ENCODE measurements at regions not wholly inside any gene's neighbourhood (a gene's known extent, or its start where the extent isn't known, plus 50 kb on each side); places are given as distances from the start of the nearest gene placed in this dataset.

- H3K4me1 ChIP-seq (ENCODE audit: control insufficient read depth in 5 of 5, insufficient read depth in 5 of 5, low read length in 5 of 5): no peaks in the 10 kb centered on the region
- H3K4me3 ChIP-seq (ENCODE audit: low read depth in 1 of 5, low read length in 5 of 5): no peak overlapping the region
- no peaks in the 10 kb centered on the region for H3K27me3 ChIP-seq (ENCODE audit: control insufficient read depth in 5 of 5, insufficient read depth in 4 of 5, low read length in 5 of 5)
- H3K9me3 ChIP-seq (ENCODE audit: control insufficient read depth in 5 of 5, low read length in 5 of 5): peaks cover 0 to 6% (median 4%) of the 10 kb centered on the region in 5 donors
- H3K36me3 ChIP-seq (ENCODE audit: control insufficient read depth in 5 of 5, insufficient read depth in 5 of 5, low read length in 5 of 5): no peaks in the 10 kb centered on the region
- no peak overlapping the region for H3K27ac ChIP-seq (ENCODE audit: low read depth, low read length)
- no peak overlapping the region for H3K9ac ChIP-seq (ENCODE audit: low read length in 5 of 5)
Measured at GRCh38 chr4:11866391-11866790, 437.7 kb upstream of the HS3ST1 start.

DNA sequence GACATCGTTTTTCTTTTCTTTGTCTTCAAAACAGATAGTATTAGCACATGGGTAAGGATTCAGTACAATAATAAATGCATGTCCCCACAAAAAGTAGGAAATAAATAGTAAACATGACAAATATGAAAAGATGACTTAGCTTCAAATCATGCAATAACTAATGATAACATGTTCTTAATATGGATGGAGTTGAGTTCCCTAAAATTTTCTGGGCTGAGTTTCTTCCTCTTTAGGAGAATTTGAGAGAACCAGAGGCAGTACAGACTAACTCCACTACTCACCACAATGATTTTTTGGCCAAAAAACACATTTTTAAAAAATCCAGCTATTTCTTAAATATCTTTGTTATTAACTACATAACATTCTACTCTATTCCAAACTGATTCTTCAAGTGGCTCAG is 432.3 kb upstream of the HS3ST1 start:
- Histone ChIP-seq H3K9ac (ENCODE audit: low read length in 5 of 5) (no peak overlapping the region), H3K4me1 (ENCODE audit: control insufficient read depth in 5 of 5, insufficient read depth in 5 of 5, low read length in 5 of 5) (no peaks in the 10 kb centered on the region)

DNA sequence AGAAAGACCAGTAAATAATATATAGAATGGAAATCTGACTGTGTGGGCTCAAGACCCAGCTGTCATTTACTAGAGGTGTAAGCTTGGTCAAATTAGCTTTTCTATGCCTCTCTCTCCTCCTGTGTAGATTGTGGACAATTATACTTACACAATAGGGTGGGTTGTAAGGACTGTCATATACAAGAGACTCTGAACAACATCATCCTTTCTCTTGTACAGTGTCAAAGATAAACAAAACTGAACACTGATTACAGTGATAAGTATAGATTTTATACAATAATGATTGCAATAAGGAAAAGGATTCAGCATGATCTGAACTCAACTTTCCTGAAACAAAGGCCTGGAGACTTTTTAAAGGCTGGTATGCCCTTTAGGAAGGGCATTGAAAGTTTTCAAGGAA is 429.2 kb upstream of the HS3ST1 start:
- Histone ChIP-seq H3K27ac (ENCODE audit: low read depth, low read length) (no peak overlapping the region), H3K36me3 (ENCODE audit: control insufficient read depth in 5 of 5, insufficient read depth in 5 of 5, low read length in 5 of 5) (no peaks in the 10 kb centered on the region), H3K27me3 (ENCODE audit: control insufficient read depth in 5 of 5, insufficient read depth in 4 of 5, low read length in 5 of 5) (no peaks in the 10 kb centered on the region), H3K9me3 (ENCODE audit: control insufficient read depth in 5 of 5, low read length in 5 of 5) (peaks cover 0 to 7% (median 4%) of the 10 kb centered on the region in 5 donors), H3K9ac (ENCODE audit: low read length in 5 of 5) (no peak overlapping the region), H3K4me3 (ENCODE audit: low read depth in 1 of 5, low read length in 5 of 5) (no peak overlapping the region), H3K4me1 (ENCODE audit: control insufficient read depth in 5 of 5, insufficient read depth in 5 of 5, low read length in 5 of 5) (no peaks in the 10 kb centered on the region)

More for the DNA sequence above, 432.3 kb upstream of the HS3ST1 start:
- Histone ChIP-seq H3K9me3 (ENCODE audit: control insufficient read depth in 5 of 5, low read length in 5 of 5) (peaks cover 0 to 7% (median 4%) of the 10 kb centered on the region in 5 donors), H3K27me3 (ENCODE audit: control insufficient read depth in 5 of 5, insufficient read depth in 4 of 5, low read length in 5 of 5) (no peaks in the 10 kb centered on the region), H3K36me3 (ENCODE audit: control insufficient read depth in 5 of 5, insufficient read depth in 5 of 5, low read length in 5 of 5) (no peaks in the 10 kb centered on the region), H3K27ac (ENCODE audit: low read depth, low read length) (no peak overlapping the region), H3K4me3 (ENCODE audit: low read depth in 1 of 5, low read length in 5 of 5) (no peak overlapping the region)

DNA sequence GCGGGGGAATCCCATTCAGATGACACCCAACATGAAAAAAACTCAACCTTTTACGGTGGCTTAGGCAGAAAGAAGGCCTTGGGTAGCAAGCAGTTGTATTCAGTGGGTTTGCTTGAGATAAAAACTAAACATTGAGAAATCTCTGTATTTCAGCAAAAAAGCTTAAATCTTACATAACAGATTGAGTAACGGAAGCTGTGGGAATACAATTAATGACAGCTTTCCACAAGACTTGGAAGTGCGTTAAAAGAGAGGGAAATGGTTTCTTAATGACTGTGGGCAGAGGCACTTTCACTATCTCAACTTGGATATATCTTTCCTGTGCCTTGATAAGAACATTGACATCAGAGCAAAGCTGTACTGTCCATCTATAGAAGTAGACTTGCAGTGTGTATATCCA is 418.5 kb upstream of the HS3ST1 start:
- Histone ChIP-seq H3K27ac (ENCODE audit: low read depth, low read length) (no peak overlapping the region), H3K36me3 (ENCODE audit: control insufficient read depth in 5 of 5, insufficient read depth in 5 of 5, low read length in 5 of 5) (no peaks in the 10 kb centered on the region), H3K4me3 (ENCODE audit: low read depth in 1 of 5, low read length in 5 of 5) (no peak overlapping the region), H3K9me3 (ENCODE audit: control insufficient read depth in 5 of 5, low read length in 5 of 5) (no peaks in the 10 kb centered on the region), H3K27me3 (ENCODE audit: control insufficient read depth in 5 of 5, insufficient read depth in 4 of 5, low read length in 5 of 5) (no peaks in the 10 kb centered on the region), H3K4me1 (ENCODE audit: control insufficient read depth in 5 of 5, insufficient read depth in 5 of 5, low read length in 5 of 5) (peaks cover 0 to 18% (median 17%) of the 10 kb centered on the region in 5 donors), H3K9ac (ENCODE audit: low read length in 5 of 5) (no peak overlapping the region)

DNA sequence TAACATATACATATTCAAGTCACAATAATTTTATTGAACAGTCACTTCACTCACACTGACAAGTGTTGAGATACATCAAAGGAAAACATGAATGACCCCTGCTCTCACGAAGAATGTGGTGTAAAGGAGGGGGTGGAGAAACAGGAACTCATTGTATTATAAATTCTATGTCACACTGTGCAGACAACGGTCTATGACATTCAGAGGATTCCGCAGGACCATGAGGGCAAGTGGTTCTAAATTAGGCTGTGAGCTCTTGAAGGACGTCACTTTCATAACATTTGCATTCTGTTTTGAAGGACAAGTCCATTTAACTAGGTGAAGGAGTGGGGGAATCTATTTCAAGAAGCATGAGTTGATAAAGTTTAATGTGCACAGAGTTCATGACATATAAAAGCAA is 415.2 kb upstream of the HS3ST1 start:
- no peak overlapping the region for H3K9ac ChIP-seq (ENCODE audit: low read length in 5 of 5)
- H3K36me3 ChIP-seq (ENCODE audit: control insufficient read depth in 5 of 5, insufficient read depth in 5 of 5, low read length in 5 of 5): no peaks in the 10 kb centered on the region
- no peak overlapping the region for H3K4me3 ChIP-seq (ENCODE audit: low read depth in 1 of 5, low read length in 5 of 5)
- no peaks in the 10 kb centered on the region for H3K27me3 ChIP-seq (ENCODE audit: control insufficient read depth in 5 of 5, insufficient read depth in 4 of 5, low read length in 5 of 5)
- no peaks in the 10 kb centered on the region for H3K9me3 ChIP-seq (ENCODE audit: control insufficient read depth in 5 of 5, low read length in 5 of 5)
- no peak overlapping the region for H3K27ac ChIP-seq (ENCODE audit: low read depth, low read length)
- H3K4me1 ChIP-seq (ENCODE audit: control insufficient read depth in 5 of 5, insufficient read depth in 5 of 5, low read length in 5 of 5): peaks cover 0 to 18% (median 17%) of the 10 kb centered on the region in 5 donors

- no peaks in the 10 kb centered on the region for H3K9me3 ChIP-seq (ENCODE audit: control insufficient read depth in 5 of 5, low read length in 5 of 5)
- H3K27ac ChIP-seq (ENCODE audit: low read depth, low read length): no peak overlapping the region
- peaks cover 0 to 18% (median 17%) of the 10 kb centered on the region in 5 donors for H3K4me1 ChIP-seq (ENCODE audit: control insufficient read depth in 5 of 5, insufficient read depth in 5 of 5, low read length in 5 of 5)
- no peaks in the 10 kb centered on the region for H3K27me3 ChIP-seq (ENCODE audit: control insufficient read depth in 5 of 5, insufficient read depth in 4 of 5, low read length in 5 of 5)
- H3K4me3 ChIP-seq (ENCODE audit: low read depth in 1 of 5, low read length in 5 of 5): no peak overlapping the region
- no peaks in the 10 kb centered on the region for H3K36me3 ChIP-seq (ENCODE audit: control insufficient read depth in 5 of 5, insufficient read depth in 5 of 5, low read length in 5 of 5)
- no peak overlapping the region for H3K9ac ChIP-seq (ENCODE audit: low read length in 5 of 5)
Measured at GRCh38 chr4:11843340-11843739, 414.6 kb upstream of the HS3ST1 start.

- no peaks in the 10 kb centered on the region for H3K27me3 ChIP-seq (ENCODE audit: control insufficient read depth in 5 of 5, insufficient read depth in 4 of 5, low read length in 5 of 5)
- no peaks in the 10 kb centered on the region for H3K36me3 ChIP-seq (ENCODE audit: control insufficient read depth in 5 of 5, insufficient read depth in 5 of 5, low read length in 5 of 5)
- H3K9me3 ChIP-seq (ENCODE audit: control insufficient read depth in 5 of 5, low read length in 5 of 5): no peaks in the 10 kb centered on the region
- H3K9ac ChIP-seq (ENCODE audit: low read length in 5 of 5): no peak overlapping the region
- H3K4me1 ChIP-seq (ENCODE audit: control insufficient read depth in 5 of 5, insufficient read depth in 5 of 5, low read length in 5 of 5): peaks cover 0 to 18% (median 17%) of the 10 kb centered on the region in 5 donors
- H3K4me3 ChIP-seq (ENCODE audit: low read depth in 1 of 5, low read length in 5 of 5): no peak overlapping the region
- H3K27ac ChIP-seq (ENCODE audit: low read depth, low read length): no peak overlapping the region
Measured at GRCh38 chr4:11842620-11843263, 414.0 kb upstream of the HS3ST1 start.

- Histone ChIP-seq H3K36me3 (ENCODE audit: control insufficient read depth in 5 of 5, insufficient read depth in 5 of 5, low read length in 5 of 5) (no peaks in the 10 kb centered on the region), H3K9me3 (ENCODE audit: control insufficient read depth in 5 of 5, low read length in 5 of 5) (no peaks in the 10 kb centered on the region), H3K27ac (ENCODE audit: low read depth, low read length) (no peak overlapping the region), H3K27me3 (ENCODE audit: control insufficient read depth in 5 of 5, insufficient read depth in 4 of 5, low read length in 5 of 5) (no peaks in the 10 kb centered on the region), H3K9ac (ENCODE audit: low read length in 5 of 5) (no peak overlapping the region), H3K4me1 (ENCODE audit: control insufficient read depth in 5 of 5, insufficient read depth in 5 of 5, low read length in 5 of 5) (peaks cover 0 to 15% (median 10%) of the 10 kb centered on the region in 5 donors), H3K4me3 (ENCODE audit: low read depth in 1 of 5, low read length in 5 of 5) (no peak overlapping the region)
Measured at GRCh38 chr4:11839889-11840288, 411.2 kb upstream of the HS3ST1 start.

GRCh38 chr4:11831739-11832138 is 403.0 kb upstream of the HS3ST1 start:
- H3K9me3 ChIP-seq (ENCODE audit: control insufficient read depth in 5 of 5, low read length in 5 of 5): no peaks in the 10 kb centered on the region
- no peaks in the 10 kb centered on the region for H3K4me1 ChIP-seq (ENCODE audit: control insufficient read depth in 5 of 5, insufficient read depth in 5 of 5, low read length in 5 of 5)
- no peaks in the 10 kb centered on the region for H3K27me3 ChIP-seq (ENCODE audit: control insufficient read depth in 5 of 5, insufficient read depth in 4 of 5, low read length in 5 of 5)
- no peak overlapping the region for H3K4me3 ChIP-seq (ENCODE audit: low read depth in 1 of 5, low read length in 5 of 5)
- H3K36me3 ChIP-seq (ENCODE audit: control insufficient read depth in 5 of 5, insufficient read depth in 5 of 5, low read length in 5 of 5): no peaks in the 10 kb centered on the region
- no peak overlapping the region for H3K9ac ChIP-seq (ENCODE audit: low read length in 5 of 5)
- no peak overlapping the region for H3K27ac ChIP-seq (ENCODE audit: low read depth, low read length)

DNA sequence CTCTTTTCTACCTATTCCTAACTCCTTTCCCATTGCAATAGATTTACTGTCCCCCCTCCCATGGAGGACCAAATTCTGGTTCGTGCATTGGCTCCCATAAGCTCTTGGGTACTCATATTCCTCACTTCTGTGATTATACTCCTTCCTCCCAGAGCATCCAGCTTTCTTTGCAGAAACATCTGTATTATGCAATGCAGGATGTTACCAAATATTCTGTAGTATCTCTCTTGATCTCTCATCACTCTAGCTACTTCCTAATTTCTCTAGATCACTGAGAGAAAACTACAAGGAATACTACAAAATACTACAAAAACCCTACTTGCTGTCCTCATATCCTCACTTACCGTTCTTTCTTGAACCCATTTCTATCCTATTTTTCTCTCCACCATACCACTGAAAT is 395.9 kb upstream of the HS3ST1 start:
- H3K27ac ChIP-seq (ENCODE audit: low read depth, low read length): no peak overlapping the region
- H3K4me1 ChIP-seq (ENCODE audit: control insufficient read depth in 5 of 5, insufficient read depth in 5 of 5, low read length in 5 of 5): no peaks in the 10 kb centered on the region
- peaks cover 0 to 5% (median 0%) of the 10 kb centered on the region in 5 donors for H3K9me3 ChIP-seq (ENCODE audit: control insufficient read depth in 5 of 5, low read length in 5 of 5)
- no peak overlapping the region for H3K9ac ChIP-seq (ENCODE audit: low read length in 5 of 5)
- no peaks in the 10 kb centered on the region for H3K36me3 ChIP-seq (ENCODE audit: control insufficient read depth in 5 of 5, insufficient read depth in 5 of 5, low read length in 5 of 5)
- no peaks in the 10 kb centered on the region for H3K27me3 ChIP-seq (ENCODE audit: control insufficient read depth in 5 of 5, insufficient read depth in 4 of 5, low read length in 5 of 5)
- no peak overlapping the region for H3K4me3 ChIP-seq (ENCODE audit: low read depth in 1 of 5, low read length in 5 of 5)

All from subcutaneous abdominal adipose tissue (tissue), 5 donors.